ENCODE measurements at regions not wholly inside any gene's neighbourhood (a gene's known extent, or its start where the extent isn't known, plus 50 kb on each side); places are given as distances from the start of the nearest gene placed in this dataset.

- H3K27ac ChIP-seq = no peak overlapping the region
- no peaks in the 10 kb centered on the region for H3K27me3 ChIP-seq (replicated peaks; ENCODE audit: insufficient read depth)
- H3K36me3 ChIP-seq (ENCODE audit: low read depth) = no peaks in the 10 kb centered on the region
- H4K20me1 ChIP-seq (ENCODE audit: insufficient read depth) = no peaks in the 10 kb centered on the region
- H3K9ac ChIP-seq = no peak overlapping the region
- H3F3A ChIP-seq (ENCODE audit: insufficient read depth) = no peaks in the 10 kb centered on the region
- H3K4me2 ChIP-seq (ENCODE audit: unreplicated experiment) = no peak overlapping the region
- no peak for TF ChIP-seq EZH2phosphoT487 (IDR thresholded peaks at IDR 0.05; ENCODE audit: insufficient read depth, low read depth)
- TF ChIP-seq EZH2 (IDR thresholded peaks at IDR 0.05; ENCODE audit: insufficient read depth, poor library complexity, severe bottlenecking) = no peak
- 21 to 34% methylated on average over 5 of the region's 5 CpGs for WGBS, 2 experiments (ENCODE audit: low coverage in 1 of 2, low lambda C conversion rate in 2 of 2, missing lambda C conversion rate in 2 of 2)
- no peaks in the 10 kb centered on the region for H3K9me2 ChIP-seq (ENCODE audit: insufficient read depth)
- H3K4me3 ChIP-seq = no peak overlapping the region
- in situ Hi-C loops (cut with MboI) = no loop called here
- no peaks in the 10 kb centered on the region for H3K9me3 ChIP-seq (ENCODE audit: low read depth)
- no peaks in the 10 kb centered on the region for H3K79me2 ChIP-seq (ENCODE audit: insufficient read depth)
- no peaks in the 10 kb centered on the region for H3K4me1 ChIP-seq (ENCODE audit: insufficient read depth)
- no peak overlapping the region for H2AFZ ChIP-seq
- DNase-seq = no peak
Measured at GRCh38 chr7:68474661-68475216, 1123.5 kb upstream of the AUTS2 start.

GRCh38 chr7:68476966-68477365 is 1121.3 kb upstream of the AUTS2 start:
- TF ChIP-seq EZH2 (IDR thresholded peaks at IDR 0.05; ENCODE audit: insufficient read depth, poor library complexity, severe bottlenecking) (no peak), EZH2phosphoT487 (IDR thresholded peaks at IDR 0.05; ENCODE audit: insufficient read depth, low read depth) (no peak)
- Histone ChIP-seq H3K79me2 (ENCODE audit: insufficient read depth) (no peaks in the 10 kb centered on the region), H2AFZ (no peak overlapping the region), H3K36me3 (ENCODE audit: low read depth) (no peaks in the 10 kb centered on the region), H3K27me3 (replicated peaks; ENCODE audit: insufficient read depth) (no peaks in the 10 kb centered on the region), H3K4me3 (no peak overlapping the region), H3K9me2 (ENCODE audit: insufficient read depth) (no peaks in the 10 kb centered on the region), H3F3A (ENCODE audit: insufficient read depth) (no peaks in the 10 kb centered on the region), H3K9me3 (ENCODE audit: low read depth) (no peaks in the 10 kb centered on the region), H3K9ac (no peak overlapping the region), H3K4me2 (ENCODE audit: unreplicated experiment) (no peak overlapping the region), H4K20me1 (ENCODE audit: insufficient read depth) (no peaks in the 10 kb centered on the region), H3K27ac (no peak overlapping the region), H3K4me1 (ENCODE audit: insufficient read depth) (no peaks in the 10 kb centered on the region)
- WGBS, 2 experiments (ENCODE audit: low coverage in 1 of 2, low lambda C conversion rate in 2 of 2, missing lambda C conversion rate in 2 of 2) = 19 to 21% methylated on average over 2 of the region's 2 CpGs
- DNase-seq = no peak
- in situ Hi-C loops (cut with MboI) = no loop called here

- Histone ChIP-seq H3K9ac (no peak overlapping the region), H3K9me2 (ENCODE audit: insufficient read depth) (no peaks in the 10 kb centered on the region), H2AFZ (no peak overlapping the region), H3K27me3 (replicated peaks; ENCODE audit: insufficient read depth) (no peaks in the 10 kb centered on the region), H3K4me2 (ENCODE audit: unreplicated experiment) (no peak overlapping the region), H3K36me3 (ENCODE audit: low read depth) (no peaks in the 10 kb centered on the region), H4K20me1 (ENCODE audit: insufficient read depth) (no peaks in the 10 kb centered on the region), H3K27ac (no peak overlapping the region), H3K4me1 (ENCODE audit: insufficient read depth) (no peaks in the 10 kb centered on the region), H3F3A (ENCODE audit: insufficient read depth) (no peaks in the 10 kb centered on the region), H3K79me2 (ENCODE audit: insufficient read depth) (no peaks in the 10 kb centered on the region), H3K4me3 (no peak overlapping the region), H3K9me3 (ENCODE audit: low read depth) (no peaks in the 10 kb centered on the region)
- WGBS, 2 experiments (ENCODE audit: low coverage in 1 of 2, low lambda C conversion rate in 2 of 2, missing lambda C conversion rate in 2 of 2) = 0% methylated on average over 1 of the region's 1 CpG
- TF ChIP-seq EZH2phosphoT487 (IDR thresholded peaks at IDR 0.05; ENCODE audit: insufficient read depth, low read depth) (no peak), EZH2 (IDR thresholded peaks at IDR 0.05; ENCODE audit: insufficient read depth, poor library complexity, severe bottlenecking) (no peak)
- DNase-seq = no peak
- in situ Hi-C loops (cut with MboI) = no loop called here
Measured at GRCh38 chr7:68478326-68478725, 1119.9 kb upstream of the AUTS2 start.

GRCh38 chr7:68482800-68483199 is 1115.5 kb upstream of the AUTS2 start:
- Histone ChIP-seq H3K79me2 (ENCODE audit: insufficient read depth) (no peaks in the 10 kb centered on the region), H2AFZ (no peak overlapping the region), H3K36me3 (ENCODE audit: low read depth) (no peaks in the 10 kb centered on the region), H3K9me3 (ENCODE audit: low read depth) (no peaks in the 10 kb centered on the region), H3F3A (ENCODE audit: insufficient read depth) (no peaks in the 10 kb centered on the region), H3K27me3 (replicated peaks; ENCODE audit: insufficient read depth) (no peaks in the 10 kb centered on the region), H4K20me1 (ENCODE audit: insufficient read depth) (no peaks in the 10 kb centered on the region), H3K9ac (no peak overlapping the region), H3K4me3 (no peak overlapping the region), H3K4me1 (ENCODE audit: insufficient read depth) (no peaks in the 10 kb centered on the region), H3K9me2 (ENCODE audit: insufficient read depth) (no peaks in the 10 kb centered on the region), H3K4me2 (ENCODE audit: unreplicated experiment) (no peak overlapping the region), H3K27ac (no peak overlapping the region)
- in situ Hi-C loops (cut with MboI) = no loop called here
- DNase-seq = no peak
- TF ChIP-seq EZH2 (IDR thresholded peaks at IDR 0.05; ENCODE audit: insufficient read depth, poor library complexity, severe bottlenecking) (no peak), EZH2phosphoT487 (IDR thresholded peaks at IDR 0.05; ENCODE audit: insufficient read depth, low read depth) (no peak)
- 18 to 27% methylated on average over 5 of the region's 5 CpGs for WGBS, 2 experiments (ENCODE audit: low coverage in 1 of 2, low lambda C conversion rate in 2 of 2, missing lambda C conversion rate in 2 of 2)

GRCh38 chr7:68484731-68485130 is 1113.5 kb upstream of the AUTS2 start:
- in situ Hi-C loops (cut with MboI) = no loop called here
- H3K4me2 ChIP-seq (ENCODE audit: unreplicated experiment) = no peak overlapping the region
- TF ChIP-seq EZH2 (IDR thresholded peaks at IDR 0.05; ENCODE audit: insufficient read depth, poor library complexity, severe bottlenecking) (no peak), EZH2phosphoT487 (IDR thresholded peaks at IDR 0.05; ENCODE audit: insufficient read depth, low read depth) (no peak)

More at GRCh38 chr7:68484731-68485130, 1113.5 kb upstream of the AUTS2 start:
- Histone ChIP-seq H2AFZ (no peak overlapping the region), H3K27me3 (replicated peaks; ENCODE audit: insufficient read depth) (no peaks in the 10 kb centered on the region), H4K20me1 (ENCODE audit: insufficient read depth) (no peaks in the 10 kb centered on the region), H3K79me2 (ENCODE audit: insufficient read depth) (no peaks in the 10 kb centered on the region), H3K4me1 (ENCODE audit: insufficient read depth) (no peaks in the 10 kb centered on the region), H3K4me3 (no peak overlapping the region), H3K9me2 (ENCODE audit: insufficient read depth) (no peaks in the 10 kb centered on the region), H3K36me3 (ENCODE audit: low read depth) (no peaks in the 10 kb centered on the region), H3K27ac (no peak overlapping the region), H3K9ac (no peak overlapping the region), H3F3A (ENCODE audit: insufficient read depth) (no peaks in the 10 kb centered on the region), H3K9me3 (ENCODE audit: low read depth) (no peaks in the 10 kb centered on the region)
- no peak for DNase-seq
- 45% methylated on average over 6 of the region's 6 CpGs for WGBS, 2 experiments (ENCODE audit: low coverage in 1 of 2, low lambda C conversion rate in 2 of 2, missing lambda C conversion rate in 2 of 2)

Data from GM23248 (cell line).